ENCODE measurements at regions not wholly inside any gene's neighbourhood (a gene's known extent, or its start where the extent isn't known, plus 50 kb on each side); places are given as distances from the start of the nearest gene placed in this dataset.

GRCh38 chr3:115525731-115526130, 97.6 kb upstream of the GAP43 start:
- DNase-seq (ENCODE audit: low spot score): no peak

- DNase-seq (ENCODE audit: low spot score): no peak
Measured at GRCh38 chr3:115533218-115533617, 90.1 kb upstream of the GAP43 start.

- DNase-seq (ENCODE audit: low spot score): no peak
Measured at GRCh38 chr3:115536171-115536570, 87.1 kb upstream of the GAP43 start.

GRCh38 chr3:115537669-115538068, 85.6 kb upstream of the GAP43 start:
- DNase-seq (ENCODE audit: low spot score): no peak

- no peak for DNase-seq (ENCODE audit: low spot score)
Measured at GRCh38 chr3:115547207-115547606, 76.1 kb upstream of the GAP43 start.

- no peak for DNase-seq (ENCODE audit: low spot score)
Measured at GRCh38 chr3:115548611-115549010, 74.7 kb upstream of the GAP43 start.

- no peak for DNase-seq (ENCODE audit: low spot score)
Measured at GRCh38 chr3:115549071-115549470, 74.2 kb upstream of the GAP43 start.

- DNase-seq (ENCODE audit: low spot score): no peak
Measured at GRCh38 chr3:115550285-115550761, 73.0 kb upstream of the GAP43 start.

GRCh38 chr3:115551016-115551415, 72.3 kb upstream of the GAP43 start:
- no peak for DNase-seq (ENCODE audit: low spot score)

GRCh38 chr3:115552007-115552406, 71.3 kb upstream of the GAP43 start:
- DNase-seq (ENCODE audit: low spot score): no peak

GRCh38 chr3:115553796-115554486, 69.4 kb upstream of the GAP43 start:
- DNase-seq (ENCODE audit: low spot score): no peak

GRCh38 chr3:115554487-115554807, 68.9 kb upstream of the GAP43 start:
- DNase-seq (ENCODE audit: low spot score): no peak

GRCh38 chr3:115562636-115563267, 60.6 kb upstream of the GAP43 start:
- DNase-seq (ENCODE audit: low spot score): no peak

- DNase-seq (ENCODE audit: low spot score): no peak
Measured at GRCh38 chr3:115563984-115564383, 59.3 kb upstream of the GAP43 start.

GRCh38 chr3:115571413-115571812, 51.9 kb upstream of the GAP43 start:
- DNase-seq (ENCODE audit: low spot score): no peak
